RWPE2 (cell line): ENCODE measurements at regions not wholly inside any gene's neighbourhood (a gene's known extent, or its start where the extent isn't known, plus 50 kb on each side); places are given as distances from the start of the nearest gene placed in this dataset.

Source experiments
- ATAC-seq: fragments of 200-7000 bp; cut with Tn5 transposase; 3 replicates; pipeline ENCODE4 v1.9.1; 2021; ENCODE audit warnings: low read depth
- DNase-seq: peaks from one replicate; pipeline ENCODE4 v3.0.0-alpha.2; 2020; ENCODE audit warnings: low spot score
- H3K27ac ChIP-seq: fragments of 450-650 bp; 2 replicates; pipeline ENCODE4 v1.5.1; 2017; ENCODE audit warnings: mild to moderate bottlenecking; ENCODE audit not compliant: poor library complexity, severe bottlenecking
- H3K27me3 ChIP-seq: fragments of 250-450 bp; sonication (Bioruptor Pico); 2 replicates; pipeline ENCODE4 v1.5.1; 2021; ENCODE audit warnings: mild to moderate bottlenecking, moderate library complexity; ENCODE audit not compliant: insufficient read depth, poor library complexity, severe bottlenecking
- H3K36me3 ChIP-seq: fragments of 250-450 bp; sonication (Bioruptor Pico); 2 replicates; pipeline ENCODE4 v1.5.1; 2020; ENCODE audit warnings: low read depth, mild to moderate bottlenecking, moderate library complexity
- H3K4me1 ChIP-seq: fragments of 250-450 bp; sonication (Bioruptor Pico); 2 replicates; pipeline ENCODE4 v1.5.1; 2021; ENCODE audit warnings: mild to moderate bottlenecking, moderate library complexity; ENCODE audit not compliant: insufficient read depth, poor library complexity, severe bottlenecking
- H3K4me3 ChIP-seq: fragments of 250-450 bp; sonication (Bioruptor Pico); 2 replicates; pipeline ENCODE4 v1.5.1; 2021; ENCODE audit warnings: mild to moderate bottlenecking, moderate library complexity; ENCODE audit not compliant: severe bottlenecking
- H3K9me3 ChIP-seq: fragments of 250-450 bp; sonication (Bioruptor Pico); 2 replicates; pipeline ENCODE4 v1.5.1; 2021; ENCODE audit warnings: mild to moderate bottlenecking, moderate library complexity; ENCODE audit not compliant: severe bottlenecking
- TF ChIP-seq, protein P1 (sequence below): fragments of 450-650 bp; IDR thresholded peaks from one replicate; pipeline ENCODE4 v1.5.1; 2017; ENCODE audit warnings: mild to moderate bottlenecking, moderate library complexity; ENCODE audit not compliant: poor library complexity, severe bottlenecking

DNA sequence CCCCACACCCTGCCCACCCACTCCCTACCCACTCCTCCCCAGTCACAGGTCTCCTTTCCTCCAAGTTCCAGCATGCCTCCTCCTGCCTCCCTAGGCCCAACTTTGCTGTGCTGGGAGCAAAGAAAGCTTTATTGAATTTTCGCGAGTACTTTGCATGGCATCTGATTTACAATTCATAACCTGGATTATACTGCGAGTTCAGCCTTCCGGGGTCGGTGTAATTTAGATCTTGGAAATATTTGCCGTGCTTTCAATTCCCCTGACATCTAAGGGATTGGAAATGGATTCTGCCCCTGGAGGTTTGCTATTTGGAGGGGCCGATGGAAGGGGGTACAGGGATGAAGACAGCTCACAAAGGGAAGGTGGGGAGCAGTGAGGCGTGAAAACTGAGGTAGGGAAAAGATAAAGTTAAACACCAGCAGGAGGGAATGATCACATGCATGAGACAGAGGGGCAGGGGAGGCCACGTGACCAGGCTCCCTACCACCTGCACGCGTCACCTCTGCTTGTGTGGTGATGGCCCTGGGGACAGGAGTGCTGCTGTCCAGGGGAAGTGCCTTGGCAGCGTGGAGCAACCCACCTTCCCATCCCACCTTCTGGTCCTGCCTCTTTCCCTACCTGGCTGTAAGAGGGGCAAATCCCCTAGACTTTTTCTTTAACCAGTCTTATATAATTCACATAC lies 132.3 kb upstream of the RPL38 start:
- Histone ChIP-seq H3K4me3 (no peak overlapping the region), H3K27ac (no peak overlapping the region), H3K9me3 (no peaks in the 10 kb centered on the region), H3K27me3 (no peaks in the 10 kb centered on the region), H3K36me3 (no peaks in the 10 kb centered on the region), H3K4me1 (no peaks in the 10 kb centered on the region)
- DNase-seq (no peak), ATAC-seq (no peak)
- TF ChIP-seq, protein P1, sequence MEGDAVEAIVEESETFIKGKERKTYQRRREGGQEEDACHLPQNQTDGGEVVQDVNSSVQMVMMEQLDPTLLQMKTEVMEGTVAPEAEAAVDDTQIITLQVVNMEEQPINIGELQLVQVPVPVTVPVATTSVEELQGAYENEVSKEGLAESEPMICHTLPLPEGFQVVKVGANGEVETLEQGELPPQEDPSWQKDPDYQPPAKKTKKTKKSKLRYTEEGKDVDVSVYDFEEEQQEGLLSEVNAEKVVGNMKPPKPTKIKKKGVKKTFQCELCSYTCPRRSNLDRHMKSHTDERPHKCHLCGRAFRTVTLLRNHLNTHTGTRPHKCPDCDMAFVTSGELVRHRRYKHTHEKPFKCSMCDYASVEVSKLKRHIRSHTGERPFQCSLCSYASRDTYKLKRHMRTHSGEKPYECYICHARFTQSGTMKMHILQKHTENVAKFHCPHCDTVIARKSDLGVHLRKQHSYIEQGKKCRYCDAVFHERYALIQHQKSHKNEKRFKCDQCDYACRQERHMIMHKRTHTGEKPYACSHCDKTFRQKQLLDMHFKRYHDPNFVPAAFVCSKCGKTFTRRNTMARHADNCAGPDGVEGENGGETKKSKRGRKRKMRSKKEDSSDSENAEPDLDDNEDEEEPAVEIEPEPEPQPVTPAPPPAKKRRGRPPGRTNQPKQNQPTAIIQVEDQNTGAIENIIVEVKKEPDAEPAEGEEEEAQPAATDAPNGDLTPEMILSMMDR: no peak

DNA sequence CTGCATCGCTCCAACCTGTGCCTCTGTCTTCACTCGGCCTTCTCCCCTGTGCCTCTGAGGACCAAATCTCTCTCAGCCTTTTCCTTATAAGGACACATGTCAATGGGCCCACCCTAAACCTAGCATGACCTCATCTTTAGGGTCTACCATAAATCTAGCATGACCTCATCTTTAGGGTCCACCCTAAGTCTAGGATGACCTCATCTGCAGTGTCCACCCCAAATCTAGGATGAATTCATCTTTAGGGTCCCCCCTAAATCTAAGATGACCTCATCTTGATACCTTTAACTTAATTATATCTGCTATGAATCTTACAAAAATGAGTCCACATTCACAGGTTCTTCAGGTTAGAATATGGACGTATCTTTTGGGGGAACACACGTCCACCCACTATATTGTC lies 131.1 kb upstream of the RPL38 start:
- H3K4me1 ChIP-seq: no peaks in the 10 kb centered on the region
- H3K36me3 ChIP-seq: no peaks in the 10 kb centered on the region
- DNase-seq: no peak
- no peak overlapping the region for H3K27ac ChIP-seq
- TF ChIP-seq, protein P1: no peak
- no peak overlapping the region for H3K4me3 ChIP-seq
- no peaks in the 10 kb centered on the region for H3K9me3 ChIP-seq
- ATAC-seq: no peak
- H3K27me3 ChIP-seq: no peaks in the 10 kb centered on the region

DNA sequence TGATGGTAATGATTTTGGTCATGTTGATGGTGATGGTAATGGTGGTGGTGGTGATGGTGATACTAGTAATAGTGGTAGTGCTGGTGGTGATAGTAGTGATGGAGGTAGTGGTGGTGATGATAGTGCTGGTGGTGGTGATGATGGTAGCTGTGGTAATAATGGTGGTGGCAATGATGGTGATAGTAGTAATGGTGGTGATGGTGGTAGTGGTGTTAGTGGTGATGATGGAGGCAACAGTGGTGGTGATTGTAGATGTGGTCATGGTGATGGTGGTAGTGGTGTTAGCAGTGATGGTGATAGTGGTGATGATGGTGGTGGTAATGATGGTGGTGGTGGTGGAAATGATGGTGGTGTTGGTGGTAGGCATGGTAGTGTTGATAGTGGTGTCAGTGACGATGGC lies 127.0 kb upstream of the RPL38 start:
- Histone ChIP-seq H3K9me3 (no peaks in the 10 kb centered on the region), H3K4me1 (no peaks in the 10 kb centered on the region), H3K27me3 (peaks cover 13% of the 10 kb centered on the region), H3K36me3 (no peaks in the 10 kb centered on the region), H3K4me3 (no peak overlapping the region), H3K27ac (no peak overlapping the region)
- ATAC-seq: no peak
- TF ChIP-seq, protein P1: no peak
- no peak for DNase-seq

DNA sequence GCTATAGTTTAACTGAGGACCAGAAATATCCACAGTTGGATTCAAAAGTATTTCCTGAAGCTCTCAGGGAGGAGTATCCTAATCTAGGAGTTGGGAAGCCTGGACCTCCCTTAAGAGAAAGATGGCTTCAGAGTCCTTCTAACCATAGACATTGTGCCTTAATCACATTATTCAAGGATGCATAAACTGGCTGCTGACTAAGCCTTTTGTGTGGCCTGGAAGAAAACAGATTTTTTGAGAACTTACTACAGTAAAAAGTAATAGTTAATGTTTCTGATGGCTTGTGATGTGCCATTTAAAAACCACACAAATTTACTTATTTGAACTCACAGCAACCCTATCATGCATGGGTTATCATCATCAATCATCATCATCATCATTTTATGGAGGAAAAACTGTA lies 126.2 kb upstream of the RPL38 start:
- TF ChIP-seq, protein P1: no peak
- Histone ChIP-seq H3K27ac (no peak overlapping the region), H3K4me3 (no peak overlapping the region), H3K4me1 (no peaks in the 10 kb centered on the region), H3K27me3 (peaks cover 19% of the 10 kb centered on the region), H3K9me3 (no peaks in the 10 kb centered on the region), H3K36me3 (no peaks in the 10 kb centered on the region)
- DNase-seq: no peak
- no peak for ATAC-seq

DNA sequence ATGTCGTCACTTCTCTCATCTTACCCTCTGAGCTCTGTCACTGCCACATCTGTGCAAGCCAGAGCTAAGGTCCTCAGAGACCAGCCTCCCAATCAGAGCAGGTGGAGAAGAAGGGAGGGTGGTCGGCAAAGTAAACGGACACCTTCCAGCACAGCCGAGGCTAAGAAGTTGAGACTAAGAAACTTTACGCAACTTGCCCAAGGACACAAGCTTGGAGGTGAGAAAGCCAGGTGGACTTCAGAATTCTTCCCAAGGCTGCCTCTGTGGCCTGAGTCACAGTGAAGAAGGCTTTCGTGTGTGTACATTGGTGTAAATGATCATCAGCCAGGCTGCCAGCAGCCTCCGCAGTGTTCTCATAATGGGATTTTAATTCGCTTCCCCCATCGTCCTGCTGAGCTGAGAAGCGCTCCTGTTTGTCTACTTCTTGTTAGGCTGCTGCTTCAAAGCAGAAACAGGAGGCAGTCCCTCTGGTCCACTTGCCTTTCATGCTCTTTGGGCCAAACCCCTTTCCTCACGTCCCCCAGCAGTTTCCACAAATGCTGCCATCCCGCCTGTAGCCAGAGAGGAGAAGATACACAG lies 125.0 kb upstream of the RPL38 start:
- no peak for ATAC-seq
- Histone ChIP-seq H3K36me3 (no peaks in the 10 kb centered on the region), H3K9me3 (no peaks in the 10 kb centered on the region), H3K27me3 (peaks cover 26% of the 10 kb centered on the region), H3K4me3 (no peak overlapping the region), H3K27ac (no peak overlapping the region), H3K4me1 (no peaks in the 10 kb centered on the region)
- TF ChIP-seq, protein P1: no peak
- DNase-seq: no peak
